ENCODE measurements at regions not wholly inside any gene's neighbourhood (a gene's known extent, or its start where the extent isn't known, plus 50 kb on each side); places are given as distances from the start of the nearest gene placed in this dataset.

- H3K9me3 Mint-ChIP-seq (ENCODE audit: unreplicated experiment) = no peaks in the 10 kb centered on the region
- no peak for TF ChIP-seq CTCF (IDR thresholded peaks at IDR 0.05; ENCODE audit: partially characterized antibody, unreplicated experiment)
- no peak overlapping the region for H3K27ac Mint-ChIP-seq (ENCODE audit: unreplicated experiment)
- H3K36me3 Mint-ChIP-seq (ENCODE audit: unreplicated experiment) = no peaks in the 10 kb centered on the region
- H3K4me1 Mint-ChIP-seq (ENCODE audit: low read depth, unreplicated experiment) = peaks cover 3% of the 10 kb centered on the region
- H3K4me3 Mint-ChIP-seq (ENCODE audit: unreplicated experiment) = no peak overlapping the region
- no peak for DNase-seq
- H3K27me3 Mint-ChIP-seq (ENCODE audit: unreplicated experiment) = no peaks in the 10 kb centered on the region
Measured at GRCh38 chr7:137165241-137165640, 178.3 kb downstream of the PTN start.

- DNase-seq = no peak
- Mint-ChIP-seq H3K27ac (ENCODE audit: unreplicated experiment) (no peak overlapping the region), H3K4me3 (ENCODE audit: unreplicated experiment) (no peak overlapping the region), H3K9me3 (ENCODE audit: unreplicated experiment) (no peaks in the 10 kb centered on the region), H3K4me1 (ENCODE audit: low read depth, unreplicated experiment) (peaks cover 3% of the 10 kb centered on the region), H3K36me3 (ENCODE audit: unreplicated experiment) (no peaks in the 10 kb centered on the region), H3K27me3 (ENCODE audit: unreplicated experiment) (no peaks in the 10 kb centered on the region)
- no peak for TF ChIP-seq CTCF (IDR thresholded peaks at IDR 0.05; ENCODE audit: partially characterized antibody, unreplicated experiment)
Measured at GRCh38 chr7:137164251-137164650, 179.3 kb downstream of the PTN start.

- TF ChIP-seq CTCF (IDR thresholded peaks at IDR 0.05; ENCODE audit: partially characterized antibody, unreplicated experiment) = no peak
- no peaks in the 10 kb centered on the region for H3K9me3 Mint-ChIP-seq (ENCODE audit: unreplicated experiment)
- no peaks in the 10 kb centered on the region for H3K27me3 Mint-ChIP-seq (ENCODE audit: unreplicated experiment)
- no peak for DNase-seq
- no peak overlapping the region for H3K27ac Mint-ChIP-seq (ENCODE audit: unreplicated experiment)
- peaks cover 5% of the 10 kb centered on the region for H3K36me3 Mint-ChIP-seq (ENCODE audit: unreplicated experiment)
- no peak overlapping the region for H3K4me3 Mint-ChIP-seq (ENCODE audit: unreplicated experiment)
- peaks cover 1% of the 10 kb centered on the region for H3K4me1 Mint-ChIP-seq (ENCODE audit: low read depth, unreplicated experiment)
Measured at GRCh38 chr7:137160236-137160635, 183.3 kb downstream of the PTN start.

- no peak overlapping the region for H3K27ac Mint-ChIP-seq (ENCODE audit: unreplicated experiment)
- H3K36me3 Mint-ChIP-seq (ENCODE audit: unreplicated experiment) = peaks cover 5% of the 10 kb centered on the region
- no peak for DNase-seq
- no peak overlapping the region for H3K4me3 Mint-ChIP-seq (ENCODE audit: unreplicated experiment)
- TF ChIP-seq CTCF (IDR thresholded peaks at IDR 0.05; ENCODE audit: partially characterized antibody, unreplicated experiment) = no peak
- H3K9me3 Mint-ChIP-seq (ENCODE audit: unreplicated experiment) = no peaks in the 10 kb centered on the region
- H3K4me1 Mint-ChIP-seq (ENCODE audit: low read depth, unreplicated experiment) = no peaks in the 10 kb centered on the region
- H3K27me3 Mint-ChIP-seq (ENCODE audit: unreplicated experiment) = no peaks in the 10 kb centered on the region
Measured at GRCh38 chr7:137157256-137157655, 186.3 kb downstream of the PTN start.

- Mint-ChIP-seq H3K27me3 (ENCODE audit: unreplicated experiment) (no peaks in the 10 kb centered on the region), H3K4me3 (ENCODE audit: unreplicated experiment) (no peak overlapping the region), H3K36me3 (ENCODE audit: unreplicated experiment) (no peaks in the 10 kb centered on the region), H3K4me1 (ENCODE audit: low read depth, unreplicated experiment) (peaks cover 7% of the 10 kb centered on the region), H3K9me3 (ENCODE audit: unreplicated experiment) (no peaks in the 10 kb centered on the region), H3K27ac (ENCODE audit: unreplicated experiment) (no peak overlapping the region)
- no peak for DNase-seq
- no peak for TF ChIP-seq CTCF (IDR thresholded peaks at IDR 0.05; ENCODE audit: partially characterized antibody, unreplicated experiment)
Measured at GRCh38 chr7:137151690-137152052, 191.9 kb downstream of the PTN start.

All from glutamatergic neuron (in vitro differentiated cells).